ENCODE measurements at regions not wholly inside any gene's neighbourhood (a gene's known extent, or its start where the extent isn't known, plus 50 kb on each side); places are given as distances from the start of the nearest gene placed in this dataset.

DNA sequence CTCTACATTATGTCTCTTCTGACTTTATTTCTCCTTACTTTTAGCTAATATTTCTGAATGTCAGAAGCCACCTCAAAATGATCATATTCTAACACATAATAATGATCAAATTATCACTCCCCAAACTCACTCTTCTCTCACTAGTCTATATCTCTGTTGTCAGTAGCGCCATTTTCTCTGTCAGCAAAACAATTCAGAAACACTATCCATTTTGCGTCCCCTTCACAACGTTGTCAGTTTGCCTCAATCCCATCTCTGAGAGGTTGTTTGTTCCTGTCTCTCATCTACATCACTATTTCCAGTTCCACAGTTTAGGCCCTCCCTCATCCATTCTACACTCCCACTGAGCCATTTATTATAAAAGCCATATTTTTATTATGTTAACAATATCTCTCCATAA is 1376.3 kb upstream of the ACVR2A start:
- Histone ChIP-seq H3K4me3 (no peak overlapping the region), H3K36me3 (no peaks in the 10 kb centered on the region), H3K27ac (no peak overlapping the region), H3K4me1 (no peaks in the 10 kb centered on the region), H3K9me3 (peaks cover 0 to 4% (median 0%) of the 10 kb centered on the region in 3 donors), H3K27me3 (no peaks in the 10 kb centered on the region)
- ATAC-seq, result no peak
- no peak for TF ChIP-seq EP300 (IDR thresholded peaks at IDR 0.05)
- no peak for TF ChIP-seq POLR2A (IDR thresholded peaks at IDR 0.05)
- TF ChIP-seq, protein P1, sequence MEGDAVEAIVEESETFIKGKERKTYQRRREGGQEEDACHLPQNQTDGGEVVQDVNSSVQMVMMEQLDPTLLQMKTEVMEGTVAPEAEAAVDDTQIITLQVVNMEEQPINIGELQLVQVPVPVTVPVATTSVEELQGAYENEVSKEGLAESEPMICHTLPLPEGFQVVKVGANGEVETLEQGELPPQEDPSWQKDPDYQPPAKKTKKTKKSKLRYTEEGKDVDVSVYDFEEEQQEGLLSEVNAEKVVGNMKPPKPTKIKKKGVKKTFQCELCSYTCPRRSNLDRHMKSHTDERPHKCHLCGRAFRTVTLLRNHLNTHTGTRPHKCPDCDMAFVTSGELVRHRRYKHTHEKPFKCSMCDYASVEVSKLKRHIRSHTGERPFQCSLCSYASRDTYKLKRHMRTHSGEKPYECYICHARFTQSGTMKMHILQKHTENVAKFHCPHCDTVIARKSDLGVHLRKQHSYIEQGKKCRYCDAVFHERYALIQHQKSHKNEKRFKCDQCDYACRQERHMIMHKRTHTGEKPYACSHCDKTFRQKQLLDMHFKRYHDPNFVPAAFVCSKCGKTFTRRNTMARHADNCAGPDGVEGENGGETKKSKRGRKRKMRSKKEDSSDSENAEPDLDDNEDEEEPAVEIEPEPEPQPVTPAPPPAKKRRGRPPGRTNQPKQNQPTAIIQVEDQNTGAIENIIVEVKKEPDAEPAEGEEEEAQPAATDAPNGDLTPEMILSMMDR (IDR thresholded peaks at IDR 0.05), result no peak
- TF ChIP-seq POLR2AphosphoS5 (IDR thresholded peaks at IDR 0.05), result no peak
- WGBS, 2 donors (ENCODE audit: low coverage in 1 of 2), result 85 to 92% methylated on average over 3 of the region's 3 CpGs

DNA sequence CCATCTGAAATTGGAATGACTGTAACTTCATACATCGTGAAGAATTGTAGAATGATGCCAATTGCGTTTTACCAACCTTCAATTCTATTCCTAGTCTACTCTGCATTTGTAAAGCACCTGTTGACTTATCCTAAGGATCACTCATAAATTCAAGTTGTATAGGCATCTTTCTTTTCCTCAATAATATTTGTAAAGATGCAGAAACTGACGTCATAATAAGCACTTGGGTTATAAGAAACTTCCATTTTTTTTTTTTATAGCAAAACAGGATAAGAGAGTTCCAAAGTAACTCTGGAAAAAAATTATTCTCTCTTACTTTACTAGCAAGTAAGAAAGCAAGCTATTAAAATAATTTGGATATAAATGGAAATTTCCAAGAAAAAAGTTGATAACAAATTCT is 1377.4 kb upstream of the ACVR2A start:
- H3K36me3 ChIP-seq, result no peaks in the 10 kb centered on the region
- no peaks in the 10 kb centered on the region for H3K4me1 ChIP-seq
- ATAC-seq, result no peak
- H3K4me3 ChIP-seq, result no peak overlapping the region
- peaks cover 0 to 6% (median 0%) of the 10 kb centered on the region in 3 donors for H3K9me3 ChIP-seq
- H3K27me3 ChIP-seq, result no peaks in the 10 kb centered on the region
- WGBS, 2 donors (ENCODE audit: low coverage in 1 of 2), result 86 to 93% methylated on average over 3 of the region's 3 CpGs
- H3K27ac ChIP-seq, result no peak overlapping the region
- TF ChIP-seq EP300 (IDR thresholded peaks at IDR 0.05) (no peak), POLR2AphosphoS5 (IDR thresholded peaks at IDR 0.05) (no peak), POLR2A (IDR thresholded peaks at IDR 0.05) (no peak)
- TF ChIP-seq, protein P1 (IDR thresholded peaks at IDR 0.05), result no peak

DNA sequence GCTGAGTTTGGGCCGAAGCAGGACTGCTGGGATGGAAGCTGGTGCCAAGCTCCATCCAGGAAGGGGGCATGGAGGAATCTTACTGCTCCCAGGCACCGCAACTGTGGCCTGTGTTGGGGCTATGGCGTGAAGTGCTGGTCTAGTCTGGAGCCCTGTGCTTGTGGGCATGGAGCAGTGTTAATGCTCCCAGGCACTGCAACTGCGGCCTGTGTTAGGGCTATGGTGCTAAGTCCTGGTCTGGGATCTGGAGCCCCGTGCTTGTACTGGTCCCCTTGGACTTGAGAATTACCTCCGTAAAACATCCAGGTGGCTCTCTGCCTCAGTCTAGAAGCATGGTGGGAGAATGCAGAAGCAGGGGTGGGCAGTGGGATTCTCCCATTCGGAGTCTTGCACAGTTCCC is 1379.4 kb upstream of the ACVR2A start:
- ATAC-seq, result peak; percentile 22

DNA sequence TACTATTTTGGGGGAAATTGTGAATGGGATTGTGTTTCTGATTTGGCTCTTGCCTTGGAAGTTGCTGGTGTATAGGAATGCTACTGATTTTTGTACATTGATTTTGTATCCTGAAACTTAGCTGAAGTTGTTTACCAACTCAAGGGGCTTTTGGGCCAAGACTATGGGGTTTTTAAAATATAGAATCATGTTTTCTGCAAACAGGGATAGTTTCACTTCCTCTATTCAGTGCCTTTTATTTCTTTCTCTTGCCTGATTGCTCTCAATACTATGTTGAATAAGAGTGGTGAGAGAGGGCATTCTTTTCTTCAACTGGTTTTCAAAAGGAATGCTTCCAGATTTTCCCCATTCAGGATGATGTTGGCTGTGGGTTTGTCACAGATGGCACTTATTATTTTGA is 1383.8 kb upstream of the ACVR2A start:
- Histone ChIP-seq H3K27me3 (no peaks in the 10 kb centered on the region), H3K27ac (no peak overlapping the region), H3K9me3 (peaks cover 0 to 32% (median 0%) of the 10 kb centered on the region in 3 donors), H3K4me1 (no peaks in the 10 kb centered on the region), H3K36me3 (no peaks in the 10 kb centered on the region), H3K4me3 (no peak overlapping the region)
- TF ChIP-seq, protein P1 (IDR thresholded peaks at IDR 0.05), result no peak
- TF ChIP-seq EP300 (IDR thresholded peaks at IDR 0.05) (no peak), POLR2A (IDR thresholded peaks at IDR 0.05) (no peak), POLR2AphosphoS5 (IDR thresholded peaks at IDR 0.05) (no peak)
- ATAC-seq, result no peak

More for the DNA sequence above, 1379.4 kb upstream of the ACVR2A start:
- Histone ChIP-seq H3K27ac (no peak overlapping the region), H3K9me3 (peaks cover 0 to 8% (median 0%) of the 10 kb centered on the region in 3 donors), H3K36me3 (no peaks in the 10 kb centered on the region), H3K4me3 (no peak overlapping the region), H3K27me3 (no peaks in the 10 kb centered on the region), H3K4me1 (no peaks in the 10 kb centered on the region)
- TF ChIP-seq POLR2A (IDR thresholded peaks at IDR 0.05) (no peak), EP300 (IDR thresholded peaks at IDR 0.05) (no peak), POLR2AphosphoS5 (IDR thresholded peaks at IDR 0.05) (no peak)
- TF ChIP-seq, protein P1 (IDR thresholded peaks at IDR 0.05), result no peak
- WGBS, 2 donors (ENCODE audit: low coverage in 1 of 2), result 80% methylated on average over 2 of the region's 7 CpGs; no CpG with 5 or more reads in 1 of the 2 donors

DNA sequence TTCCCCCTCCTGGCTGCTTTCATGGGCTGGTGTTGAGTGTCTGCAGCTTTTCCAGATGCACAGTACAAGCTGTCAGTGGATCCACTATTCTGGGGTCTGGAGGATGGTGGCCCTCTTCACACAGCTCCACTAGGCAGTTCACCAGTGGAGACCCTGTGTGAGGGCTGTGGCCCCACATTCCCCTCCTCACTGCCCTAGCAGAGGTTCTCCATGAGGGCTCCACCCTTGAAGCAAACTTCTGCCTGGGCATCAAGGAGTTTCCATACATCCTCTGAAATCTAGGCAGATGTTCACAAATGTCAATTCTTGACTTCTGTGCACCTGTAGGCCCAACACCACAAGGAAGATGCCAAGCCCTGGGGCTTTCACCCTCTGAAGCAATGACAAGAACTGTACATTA is 1386.2 kb upstream of the ACVR2A start:
- ATAC-seq, result no peak
- Histone ChIP-seq H3K27me3 (no peaks in the 10 kb centered on the region), H3K36me3 (no peaks in the 10 kb centered on the region), H3K27ac (no peak overlapping the region), H3K4me1 (no peaks in the 10 kb centered on the region), H3K9me3 (peaks cover 0 to 29% (median 0%) of the 10 kb centered on the region in 3 donors), H3K4me3 (no peak overlapping the region)
- TF ChIP-seq POLR2A (IDR thresholded peaks at IDR 0.05) (no peak), POLR2AphosphoS5 (IDR thresholded peaks at IDR 0.05) (no peak), EP300 (IDR thresholded peaks at IDR 0.05) (no peak)
- TF ChIP-seq, protein P1 (IDR thresholded peaks at IDR 0.05), result no peak
